H1 (cell line): ENCODE measurements at regions not wholly inside any gene's neighbourhood (a gene's known extent, or its start where the extent isn't known, plus 50 kb on each side); places are given as distances from the start of the nearest gene placed in this dataset.

Experiments
- CBX5 ChIP-seq: fragments of 300-800, 300-1000 bp; sonication (generic); IDR thresholded peaks from 2 replicates; pipeline ENCODE4 v1.7.1; 2016; ENCODE audit warnings: antibody characterized with exemption, low read length, low read depth
- CHD2 ChIP-seq: IDR thresholded peaks from 2 replicates; pipeline ENCODE4 v1.6.1; 2012; ENCODE audit warnings: low read length, improper control_type of control experiment
- JUN ChIP-seq: IDR thresholded peaks from 2 replicates; pipeline ENCODE4 v1.6.1; 2011; ENCODE audit warnings: low read depth, mild to moderate bottlenecking, improper control_type of control experiment, low read length
- NANOG ChIP-seq: IDR thresholded peaks from 2 replicates; pipeline ENCODE4 v1.6.1; 2011; ENCODE audit warnings: low read length, low read depth, mild to moderate bottlenecking, inconsistent platforms; ENCODE audit not compliant: insufficient read depth, poor library complexity, severe bottlenecking
- NRF1 ChIP-seq: IDR thresholded peaks from 2 replicates; pipeline ENCODE4 v1.6.1; 2011; ENCODE audit warnings: mild to moderate bottlenecking, low read depth, low read length, improper control_type of control experiment
- RAD21 ChIP-seq, 2 experiments: IDR thresholded peaks in 1 of 2; conservative IDR thresholded peaks in 1 of 2; 2 replicates each; pipeline ENCODE4 v1.6.1; 2011; ENCODE audit warnings: low read depth in 2 of 2, low read length in 2 of 2, improper control_type of control experiment in 1 of 2, inconsistent platforms in 1 of 2, mild to moderate bottlenecking in 1 of 2, moderate library complexity in 1 of 2
- SIX5 ChIP-seq: IDR thresholded peaks from 2 replicates; pipeline ENCODE4 v1.6.1; 2011; ENCODE audit warnings: mild to moderate bottlenecking, low read depth, low read length
- SP2 ChIP-seq: IDR thresholded peaks from 2 replicates; pipeline ENCODE4 v1.6.1; 2012; ENCODE audit warnings: mild to moderate bottlenecking, low read length, inconsistent platforms
- SP4 ChIP-seq: IDR thresholded peaks from 2 replicates; pipeline ENCODE4 v1.6.1; 2012; ENCODE audit warnings: low read length, inconsistent platforms
- ZNF274 ChIP-seq: IDR thresholded peaks from 2 replicates; pipeline ENCODE4 v1.7.0; 2012; ENCODE audit warnings: low read length, borderline replicate concordance; ENCODE audit errors: extremely low read depth
- TF ChIP-seq, protein P1 (sequence below): fragments of 300-600 bp; sonication (generic); IDR thresholded peaks from 2 replicates; pipeline ENCODE4 v1.7.1; 2012; ENCODE audit warnings: low read length, moderate library complexity, mild to moderate bottlenecking, inconsistent platforms; ENCODE audit not compliant: insufficient replicate concordance

- TF ChIP-seq, protein P1, sequence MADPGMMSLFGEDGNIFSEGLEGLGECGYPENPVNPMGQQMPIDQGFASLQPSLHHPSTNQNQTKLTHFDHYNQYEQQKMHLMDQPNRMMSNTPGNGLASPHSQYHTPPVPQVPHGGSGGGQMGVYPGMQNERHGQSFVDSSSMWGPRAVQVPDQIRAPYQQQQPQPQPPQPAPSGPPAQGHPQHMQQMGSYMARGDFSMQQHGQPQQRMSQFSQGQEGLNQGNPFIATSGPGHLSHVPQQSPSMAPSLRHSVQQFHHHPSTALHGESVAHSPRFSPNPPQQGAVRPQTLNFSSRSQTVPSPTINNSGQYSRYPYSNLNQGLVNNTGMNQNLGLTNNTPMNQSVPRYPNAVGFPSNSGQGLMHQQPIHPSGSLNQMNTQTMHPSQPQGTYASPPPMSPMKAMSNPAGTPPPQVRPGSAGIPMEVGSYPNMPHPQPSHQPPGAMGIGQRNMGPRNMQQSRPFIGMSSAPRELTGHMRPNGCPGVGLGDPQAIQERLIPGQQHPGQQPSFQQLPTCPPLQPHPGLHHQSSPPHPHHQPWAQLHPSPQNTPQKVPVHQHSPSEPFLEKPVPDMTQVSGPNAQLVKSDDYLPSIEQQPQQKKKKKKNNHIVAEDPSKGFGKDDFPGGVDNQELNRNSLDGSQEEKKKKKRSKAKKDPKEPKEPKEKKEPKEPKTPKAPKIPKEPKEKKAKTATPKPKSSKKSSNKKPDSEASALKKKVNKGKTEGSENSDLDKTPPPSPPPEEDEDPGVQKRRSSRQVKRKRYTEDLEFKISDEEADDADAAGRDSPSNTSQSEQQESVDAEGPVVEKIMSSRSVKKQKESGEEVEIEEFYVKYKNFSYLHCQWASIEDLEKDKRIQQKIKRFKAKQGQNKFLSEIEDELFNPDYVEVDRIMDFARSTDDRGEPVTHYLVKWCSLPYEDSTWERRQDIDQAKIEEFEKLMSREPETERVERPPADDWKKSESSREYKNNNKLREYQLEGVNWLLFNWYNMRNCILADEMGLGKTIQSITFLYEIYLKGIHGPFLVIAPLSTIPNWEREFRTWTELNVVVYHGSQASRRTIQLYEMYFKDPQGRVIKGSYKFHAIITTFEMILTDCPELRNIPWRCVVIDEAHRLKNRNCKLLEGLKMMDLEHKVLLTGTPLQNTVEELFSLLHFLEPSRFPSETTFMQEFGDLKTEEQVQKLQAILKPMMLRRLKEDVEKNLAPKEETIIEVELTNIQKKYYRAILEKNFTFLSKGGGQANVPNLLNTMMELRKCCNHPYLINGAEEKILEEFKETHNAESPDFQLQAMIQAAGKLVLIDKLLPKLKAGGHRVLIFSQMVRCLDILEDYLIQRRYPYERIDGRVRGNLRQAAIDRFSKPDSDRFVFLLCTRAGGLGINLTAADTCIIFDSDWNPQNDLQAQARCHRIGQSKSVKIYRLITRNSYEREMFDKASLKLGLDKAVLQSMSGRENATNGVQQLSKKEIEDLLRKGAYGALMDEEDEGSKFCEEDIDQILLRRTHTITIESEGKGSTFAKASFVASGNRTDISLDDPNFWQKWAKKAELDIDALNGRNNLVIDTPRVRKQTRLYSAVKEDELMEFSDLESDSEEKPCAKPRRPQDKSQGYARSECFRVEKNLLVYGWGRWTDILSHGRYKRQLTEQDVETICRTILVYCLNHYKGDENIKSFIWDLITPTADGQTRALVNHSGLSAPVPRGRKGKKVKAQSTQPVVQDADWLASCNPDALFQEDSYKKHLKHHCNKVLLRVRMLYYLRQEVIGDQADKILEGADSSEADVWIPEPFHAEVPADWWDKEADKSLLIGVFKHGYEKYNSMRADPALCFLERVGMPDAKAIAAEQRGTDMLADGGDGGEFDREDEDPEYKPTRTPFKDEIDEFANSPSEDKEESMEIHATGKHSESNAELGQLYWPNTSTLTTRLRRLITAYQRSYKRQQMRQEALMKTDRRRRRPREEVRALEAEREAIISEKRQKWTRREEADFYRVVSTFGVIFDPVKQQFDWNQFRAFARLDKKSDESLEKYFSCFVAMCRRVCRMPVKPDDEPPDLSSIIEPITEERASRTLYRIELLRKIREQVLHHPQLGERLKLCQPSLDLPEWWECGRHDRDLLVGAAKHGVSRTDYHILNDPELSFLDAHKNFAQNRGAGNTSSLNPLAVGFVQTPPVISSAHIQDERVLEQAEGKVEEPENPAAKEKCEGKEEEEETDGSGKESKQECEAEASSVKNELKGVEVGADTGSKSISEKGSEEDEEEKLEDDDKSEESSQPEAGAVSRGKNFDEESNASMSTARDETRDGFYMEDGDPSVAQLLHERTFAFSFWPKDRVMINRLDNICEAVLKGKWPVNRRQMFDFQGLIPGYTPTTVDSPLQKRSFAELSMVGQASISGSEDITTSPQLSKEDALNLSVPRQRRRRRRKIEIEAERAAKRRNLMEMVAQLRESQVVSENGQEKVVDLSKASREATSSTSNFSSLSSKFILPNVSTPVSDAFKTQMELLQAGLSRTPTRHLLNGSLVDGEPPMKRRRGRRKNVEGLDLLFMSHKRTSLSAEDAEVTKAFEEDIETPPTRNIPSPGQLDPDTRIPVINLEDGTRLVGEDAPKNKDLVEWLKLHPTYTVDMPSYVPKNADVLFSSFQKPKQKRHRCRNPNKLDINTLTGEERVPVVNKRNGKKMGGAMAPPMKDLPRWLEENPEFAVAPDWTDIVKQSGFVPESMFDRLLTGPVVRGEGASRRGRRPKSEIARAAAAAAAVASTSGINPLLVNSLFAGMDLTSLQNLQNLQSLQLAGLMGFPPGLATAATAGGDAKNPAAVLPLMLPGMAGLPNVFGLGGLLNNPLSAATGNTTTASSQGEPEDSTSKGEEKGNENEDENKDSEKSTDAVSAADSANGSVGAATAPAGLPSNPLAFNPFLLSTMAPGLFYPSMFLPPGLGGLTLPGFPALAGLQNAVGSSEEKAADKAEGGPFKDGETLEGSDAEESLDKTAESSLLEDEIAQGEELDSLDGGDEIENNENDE = no peak
- TF ChIP-seq SP4 = no peak
- no peak for TF ChIP-seq NANOG
- TF ChIP-seq ZNF274 = no peak
- no peak for TF ChIP-seq NRF1
- TF ChIP-seq SP2 = no peak
- no peak for TF ChIP-seq SIX5
- no peak for TF ChIP-seq CHD2
- no peak for TF ChIP-seq JUN
- TF ChIP-seq CBX5 = no peak
- TF ChIP-seq RAD21 (IDR thresholded peaks at IDR 0.05 in 1 of 2, conservative IDR thresholded peaks at IDR 0.05 in 1 of 2; ENCODE audit: low read depth in 2 of 2, low read length in 2 of 2) = no peak
Observed at GRCh38 chr5:91490316-91490715, 107.2 kb upstream of the ARRDC3 start (continued).
